Activated naive CD8-positive, alpha-beta T cell treated with anti-CD3 and anti-CD28 coated beads, Interleukin-2, amount 10 ng/mL, durations not matched to agents 7 days and 5 days (primary cell): ENCODE measurements at regions not wholly inside any gene's neighbourhood (a gene's known extent, or its start where the extent isn't known, plus 50 kb on each side); places are given as distances from the start of the nearest gene placed in this dataset.
"Not testable (repeated sequence)": the region's sequence is repeated elsewhere in the genome, so short reads cannot be mapped to it uniquely, and the experiment has no call there.

Experiments
- ATAC-seq: fragments of 150-1000 bp; cut with Tn5 transposase; one replicate; pipeline ENCODE4 v1.10.0; 2021; ENCODE audit warnings: low read depth, moderate library complexity
- POLR2A ChIA-PET: fragments of 350-600 bp; sonication (Branson Sonifier 250); formaldehyde crosslinking; loops from one replicate; lab custom pipeline; 2021; ENCODE audit warnings: antibody characterized with exemption; lab: Charles Lee
- DNase-seq: peaks from one replicate; pipeline ENCODE4 v3.0.0; 2021
- H3K27ac Mint-ChIP-seq: one replicate; pipeline ENCODE4 v1.8.0; 2022; ENCODE audit warnings: mild to moderate bottlenecking, mixed read lengths
- H3K27me3 Mint-ChIP-seq: one replicate; pipeline ENCODE4 v1.8.0; 2022; ENCODE audit warnings: mild to moderate bottlenecking, moderate library complexity, mixed read lengths
- H3K36me3 Mint-ChIP-seq: one replicate; pipeline ENCODE4 v1.8.0; 2021; ENCODE audit warnings: mild to moderate bottlenecking, mixed read lengths
- H3K4me1 Mint-ChIP-seq: one replicate; pipeline ENCODE4 v1.8.0; 2021; ENCODE audit warnings: mixed read lengths
- H3K4me3 Mint-ChIP-seq: one replicate; pipeline ENCODE4 v1.8.0; 2022; ENCODE audit warnings: mild to moderate bottlenecking, moderate library complexity, mixed read lengths
- H3K9me3 Mint-ChIP-seq: one replicate; pipeline ENCODE4 v1.8.0; 2021; ENCODE audit warnings: mixed read lengths

GRCh38 chr15:69760890-69761568, 308.4 kb downstream of the RPLP1 start:
- peak; percentile 72 for ATAC-seq
- H3K27me3 Mint-ChIP-seq: peaks cover 3% of the 10 kb centered on the region
- peaks cover 13% of the 10 kb centered on the region for H3K36me3 Mint-ChIP-seq
- H3K4me3 Mint-ChIP-seq: peak overlapping the region; percentile 69
- POLR2A ChIA-PET: interaction anchor here (0.6 to 1.5 kb wide), 8 partner anchors 11 to 547 kb away, joined by 3 to 5 read pairs (median 4); partner anchors contain the start of gene TLE3
- peak overlapping the region; percentile 84 for H3K27ac Mint-ChIP-seq
- H3K9me3 Mint-ChIP-seq: peaks cover 6% of the 10 kb centered on the region
- peaks cover 65% of the 10 kb centered on the region for H3K4me1 Mint-ChIP-seq
- DNase-seq: peak; percentile 73

DNA sequence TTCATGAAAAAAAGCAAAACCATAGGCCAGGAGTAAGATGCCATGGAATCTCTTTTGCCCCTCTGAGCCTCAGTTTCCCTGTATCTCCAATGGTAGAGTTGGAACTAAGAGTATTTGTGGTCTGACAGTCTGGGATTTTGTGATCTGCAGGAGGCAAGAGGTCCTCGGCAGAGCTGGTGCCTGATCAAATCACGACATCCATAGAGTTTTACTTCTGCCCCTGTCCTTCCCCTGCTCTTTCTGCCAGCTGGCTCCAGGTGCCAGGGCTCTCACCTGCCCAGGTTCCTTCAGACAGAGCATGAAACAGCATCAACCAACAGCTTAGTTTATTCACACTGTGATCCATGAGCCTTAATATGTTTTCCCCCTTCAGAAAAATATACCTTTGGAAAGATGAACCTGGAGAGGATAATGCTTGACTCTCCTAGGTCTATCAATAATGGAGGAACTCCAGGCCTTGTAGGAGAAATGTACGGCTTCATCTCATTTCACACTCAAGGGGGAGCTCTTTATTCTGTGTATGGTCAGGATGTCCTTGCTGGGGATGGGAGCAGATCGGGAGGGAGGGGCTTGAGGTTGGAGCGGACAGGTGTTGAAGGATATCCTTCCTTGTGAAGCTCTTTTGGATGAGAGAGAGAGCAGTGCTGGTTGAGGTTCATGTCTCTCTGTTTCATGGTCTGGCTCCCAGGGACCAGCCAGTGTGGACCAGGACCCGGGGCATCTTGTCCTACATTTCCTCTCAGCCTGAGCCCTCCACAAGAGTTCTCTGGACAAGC, 309.9 kb downstream of the RPLP1 start:
- POLR2A ChIA-PET: interaction anchor here (1.4 kb wide), 1 partner anchor 43 kb away, joined by 4 read pairs; no protein-coding TSS in a partner anchor
- Mint-ChIP-seq H3K27ac (no peak overlapping the region), H3K4me3 (no peak overlapping the region), H3K4me1 (peaks cover 52% of the 10 kb centered on the region), H3K36me3 (peaks cover 15% of the 10 kb centered on the region), H3K9me3 (peaks cover 8% of the 10 kb centered on the region), H3K27me3 (peaks cover 7% of the 10 kb centered on the region)
- no peak for ATAC-seq
- DNase-seq: no peak

DNA sequence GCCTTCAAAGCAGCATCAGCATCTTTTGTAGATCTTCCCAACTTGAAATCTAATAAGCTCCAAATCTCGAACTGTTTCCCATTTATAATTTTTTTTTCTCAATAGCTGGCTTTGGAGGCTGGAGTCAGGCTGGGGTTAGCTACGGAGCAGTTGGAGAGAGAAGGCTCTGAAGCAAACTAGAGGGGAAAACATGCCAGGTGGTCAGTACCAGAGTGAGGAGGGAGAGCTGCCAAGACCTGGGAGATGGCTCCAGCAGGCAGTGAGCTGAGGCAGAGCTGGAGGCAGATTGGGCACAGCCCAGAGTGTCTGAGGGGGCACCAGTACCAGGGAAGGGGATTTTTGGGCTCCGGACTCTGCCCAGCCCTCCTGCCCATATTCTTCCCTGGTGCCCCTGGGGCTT, 311.2 kb downstream of the RPLP1 start:
- H3K4me3 Mint-ChIP-seq: no peak overlapping the region
- no peak overlapping the region for H3K27ac Mint-ChIP-seq
- peaks cover 7% of the 10 kb centered on the region for H3K27me3 Mint-ChIP-seq
- POLR2A ChIA-PET: no interaction called here
- ATAC-seq (no peak), DNase-seq (no peak)
- H3K36me3 Mint-ChIP-seq: peaks cover 15% of the 10 kb centered on the region
- H3K4me1 Mint-ChIP-seq: peaks cover 44% of the 10 kb centered on the region
- peaks cover 8% of the 10 kb centered on the region for H3K9me3 Mint-ChIP-seq

DNA sequence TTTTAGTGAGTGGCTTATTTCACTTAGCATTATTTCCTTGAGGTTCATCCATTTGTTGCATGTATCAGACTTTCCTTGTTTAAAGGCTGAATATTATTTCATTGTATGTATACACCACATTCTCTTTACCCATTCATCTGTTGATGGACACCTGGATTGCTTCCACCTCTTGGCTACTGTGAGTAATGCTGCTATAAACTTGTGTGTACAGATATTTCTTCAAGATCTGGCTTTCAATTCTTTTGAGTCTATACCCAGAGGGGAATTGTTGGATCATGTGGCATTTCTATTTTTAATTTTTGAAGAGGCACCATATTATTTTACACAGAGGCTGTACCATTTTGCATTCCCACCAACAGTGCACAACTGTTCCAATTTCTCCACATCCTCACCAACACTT, 313.5 kb downstream of the RPLP1 start:
- no peak for ATAC-seq
- POLR2A ChIA-PET: no interaction called here
- Mint-ChIP-seq H3K36me3 (peaks cover 18% of the 10 kb centered on the region), H3K27ac (no peak overlapping the region), H3K9me3 (peaks cover 8% of the 10 kb centered on the region), H3K4me1 (peaks cover 26% of the 10 kb centered on the region), H3K27me3 (peaks cover 19% of the 10 kb centered on the region), H3K4me3 (no peak overlapping the region)
- DNase-seq: no peak

GRCh38 chr15:69767191-69767590, 314.6 kb downstream of the RPLP1 start:
- ATAC-seq (no peak), DNase-seq (no peak)
- Mint-ChIP-seq H3K4me3 (no peak overlapping the region), H3K9me3 (peaks cover 13% of the 10 kb centered on the region), H3K27ac (no peak overlapping the region), H3K36me3 (peaks cover 24% of the 10 kb centered on the region), H3K27me3 (peaks cover 26% of the 10 kb centered on the region), H3K4me1 (peaks cover 16% of the 10 kb centered on the region)
- POLR2A ChIA-PET: no interaction called here

- DNase-seq, H3K4me3 Mint-ChIP-seq, ATAC-seq, H3K27ac Mint-ChIP-seq, POLR2A ChIA-PET: not testable (repeated sequence)
- Mint-ChIP-seq H3K9me3 (peaks cover 17% of the 10 kb centered on the region), H3K27me3 (peaks cover 38% of the 10 kb centered on the region), H3K4me1 (peaks cover 11% of the 10 kb centered on the region), H3K36me3 (peaks cover 26% of the 10 kb centered on the region)
Measured at GRCh38 chr15:69769336-69769735, 316.7 kb downstream of the RPLP1 start.

DNA sequence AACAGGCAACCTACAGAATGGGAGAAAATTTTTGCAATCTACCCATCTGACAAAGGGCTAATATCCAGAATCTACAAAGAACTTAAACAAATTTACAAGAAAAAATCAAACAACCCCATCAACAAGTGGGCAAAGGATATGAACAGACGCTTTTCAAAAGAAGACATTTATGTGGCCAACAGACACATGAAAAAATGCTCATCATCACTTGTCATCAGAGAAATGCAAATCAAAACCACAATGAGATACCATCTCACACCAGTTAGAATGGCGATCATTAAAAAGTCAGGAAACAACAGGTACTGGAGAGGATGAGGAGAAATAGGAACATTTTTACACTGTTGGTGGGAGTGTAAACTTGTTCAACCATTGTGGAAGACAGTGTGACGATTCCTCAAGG, 321.6 kb downstream of the RPLP1 start:
- Mint-ChIP-seq H3K27me3 (peaks cover 43% of the 10 kb centered on the region), H3K9me3 (peaks cover 18% of the 10 kb centered on the region), H3K36me3 (peaks cover 22% of the 10 kb centered on the region)
- H3K27ac Mint-ChIP-seq, POLR2A ChIA-PET, H3K4me1 Mint-ChIP-seq, H3K4me3 Mint-ChIP-seq, ATAC-seq, DNase-seq: not testable (repeated sequence)

DNA sequence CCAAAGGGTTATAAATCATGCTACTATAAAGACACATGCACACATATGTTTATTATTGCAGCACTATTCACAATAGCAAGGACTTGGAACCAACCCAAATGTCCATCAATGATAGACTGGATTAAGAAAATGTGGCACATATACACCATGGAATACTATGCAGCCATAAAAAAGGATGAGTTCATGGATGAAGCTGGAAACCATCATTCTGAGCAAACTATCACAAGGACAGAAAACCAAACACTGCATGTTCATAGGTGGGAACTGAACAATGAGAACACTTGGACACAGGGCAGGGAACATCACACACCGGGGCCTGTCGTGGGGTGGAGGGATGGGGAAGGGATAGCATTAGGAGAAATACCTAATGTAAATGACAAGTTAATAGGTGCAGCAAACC, 322.1 kb downstream of the RPLP1 start:
- H3K9me3 Mint-ChIP-seq: peaks cover 18% of the 10 kb centered on the region
- POLR2A ChIA-PET, ATAC-seq: not testable (repeated sequence)

DNA sequence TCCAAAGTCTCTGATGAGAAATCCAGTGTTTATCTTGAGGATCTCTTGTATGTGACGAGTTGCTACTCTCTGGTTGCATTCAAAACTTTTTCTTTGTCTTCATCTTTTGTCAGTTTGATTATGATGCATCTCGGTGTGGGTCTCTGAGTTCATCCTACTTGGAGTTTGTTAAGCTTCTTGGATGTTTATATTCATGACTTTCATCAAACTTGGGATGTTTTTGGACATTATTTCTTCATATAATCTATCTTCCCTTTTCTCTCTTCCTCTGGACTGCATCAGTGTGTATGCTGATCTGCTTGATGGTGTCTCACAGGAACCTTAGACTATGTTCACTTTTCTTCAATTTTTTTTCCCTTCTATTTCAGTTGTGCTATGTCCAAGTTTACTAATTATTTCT, 320.4 kb downstream of the TLE3 start:
- POLR2A ChIA-PET: no interaction called here
- H3K9me3 Mint-ChIP-seq: peaks cover 7% of the 10 kb centered on the region

More for the DNA sequence above, 322.1 kb downstream of the RPLP1 start:
- not testable (repeated sequence) for H3K4me1 Mint-ChIP-seq, H3K27ac Mint-ChIP-seq, H3K4me3 Mint-ChIP-seq, DNase-seq
- Mint-ChIP-seq H3K27me3 (peaks cover 42% of the 10 kb centered on the region), H3K36me3 (peaks cover 22% of the 10 kb centered on the region)

DNA sequence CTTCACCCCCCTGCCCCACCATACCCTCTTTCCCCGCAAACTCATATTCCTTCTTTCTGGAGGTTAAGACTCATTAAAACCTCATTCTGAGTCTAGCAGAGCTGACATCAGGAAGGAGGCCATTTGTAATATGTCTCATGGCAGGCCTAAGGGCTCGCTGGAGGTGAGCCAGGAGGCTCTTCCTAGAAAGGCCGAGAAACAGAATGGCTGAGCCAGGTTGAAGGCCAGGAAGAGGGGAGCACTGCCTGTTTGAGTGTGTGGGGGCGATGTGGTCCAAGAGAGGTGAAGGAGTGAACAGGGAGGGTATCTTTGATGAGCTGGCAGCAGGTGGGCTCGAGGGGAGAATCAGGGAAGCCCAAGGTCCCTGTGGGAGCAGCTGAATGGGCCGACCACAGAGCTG, 317.3 kb downstream of the TLE3 start:
- H3K9me3 Mint-ChIP-seq: peaks cover 3% of the 10 kb centered on the region
- DNase-seq (no peak), ATAC-seq (no peak)
- H3K36me3 Mint-ChIP-seq: peaks cover 2% of the 10 kb centered on the region
- H3K4me3 Mint-ChIP-seq: no peak overlapping the region
- peaks cover 29% of the 10 kb centered on the region for H3K27me3 Mint-ChIP-seq
- POLR2A ChIA-PET: no interaction called here
- no peak overlapping the region for H3K27ac Mint-ChIP-seq
- peaks cover 24% of the 10 kb centered on the region for H3K4me1 Mint-ChIP-seq

More for the DNA sequence above, 320.4 kb downstream of the TLE3 start:
- DNase-seq: no peak
- Mint-ChIP-seq H3K4me3 (no peak overlapping the region), H3K36me3 (peaks cover 5% of the 10 kb centered on the region), H3K4me1 (peaks cover 15% of the 10 kb centered on the region), H3K27ac (no peak overlapping the region), H3K27me3 (peaks cover 27% of the 10 kb centered on the region)
- no peak for ATAC-seq

DNA sequence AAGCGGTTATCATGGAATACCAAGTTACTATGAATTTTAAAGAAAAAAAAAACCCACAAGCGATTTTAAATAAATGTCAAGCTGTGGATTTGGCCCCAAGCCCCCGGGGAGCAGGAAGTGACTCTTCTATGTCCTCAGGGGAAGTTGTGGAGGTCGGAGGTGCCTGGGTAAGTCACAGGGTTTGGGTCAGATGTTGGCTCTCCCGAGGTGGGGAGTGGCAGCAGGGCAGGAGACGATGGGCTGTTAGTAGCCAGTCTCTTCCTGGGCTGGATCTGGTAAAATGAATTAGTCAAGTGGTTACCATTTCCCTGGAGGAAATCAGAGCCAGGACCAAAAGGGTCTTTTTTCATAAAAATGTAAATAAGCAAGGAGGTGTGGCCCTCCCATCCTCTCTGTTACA, 316.7 kb downstream of the TLE3 start:
- ATAC-seq: no peak
- peaks cover 24% of the 10 kb centered on the region for H3K4me1 Mint-ChIP-seq
- peaks cover 2% of the 10 kb centered on the region for H3K36me3 Mint-ChIP-seq
- H3K9me3 Mint-ChIP-seq: peaks cover 3% of the 10 kb centered on the region
- H3K27me3 Mint-ChIP-seq: peaks cover 32% of the 10 kb centered on the region
- no peak for DNase-seq
- POLR2A ChIA-PET: no interaction called here
- H3K27ac Mint-ChIP-seq: no peak overlapping the region
- H3K4me3 Mint-ChIP-seq: no peak overlapping the region

GRCh38 chr15:69781411-69782125, 316.1 kb downstream of the TLE3 start:
- peak overlapping the region; percentile 58 for H3K4me3 Mint-ChIP-seq
- peaks cover 24% of the 10 kb centered on the region for H3K4me1 Mint-ChIP-seq
- H3K27me3 Mint-ChIP-seq: peaks cover 33% of the 10 kb centered on the region
- H3K9me3 Mint-ChIP-seq: peaks cover 3% of the 10 kb centered on the region
- ATAC-seq: no peak
- H3K36me3 Mint-ChIP-seq: peaks cover 2% of the 10 kb centered on the region
- H3K27ac Mint-ChIP-seq: peak overlapping the region; percentile 14
- no peak for DNase-seq
- POLR2A ChIA-PET: no interaction called here

DNA sequence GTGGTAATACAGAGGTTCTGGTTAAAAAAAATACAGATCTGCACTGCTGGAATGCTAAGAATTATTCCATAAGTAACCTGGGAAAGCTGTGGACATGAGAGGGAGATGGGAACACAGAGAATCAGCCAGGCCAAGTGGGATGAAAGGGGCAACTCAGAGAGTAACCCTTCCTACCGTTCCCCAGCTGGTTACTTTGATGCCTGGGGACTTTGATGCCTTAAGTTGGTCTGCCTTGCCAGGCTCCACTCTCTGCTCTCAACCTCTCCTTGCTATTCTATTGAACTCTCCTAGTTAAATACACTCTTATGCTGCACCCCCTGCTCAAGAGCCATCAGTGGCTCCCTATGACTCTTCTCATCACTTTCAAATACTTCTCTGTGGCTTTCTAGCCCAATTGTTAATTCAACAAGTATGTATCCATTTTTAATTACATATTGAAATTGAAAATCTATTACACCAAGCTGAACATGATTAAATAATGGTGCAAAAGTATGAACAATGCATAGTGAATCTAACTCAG, 315.5 kb downstream of the TLE3 start:
- DNase-seq (no peak), ATAC-seq (no peak)
- H3K4me1 Mint-ChIP-seq: peaks cover 24% of the 10 kb centered on the region
- H3K4me3 Mint-ChIP-seq: peak overlapping the region; percentile 58
- H3K36me3 Mint-ChIP-seq: peaks cover 2% of the 10 kb centered on the region
- POLR2A ChIA-PET: no interaction called here
- no peak overlapping the region for H3K27ac Mint-ChIP-seq
- H3K9me3 Mint-ChIP-seq: peaks cover 3% of the 10 kb centered on the region
- peaks cover 37% of the 10 kb centered on the region for H3K27me3 Mint-ChIP-seq
